ENCODE measurements at regions not wholly inside any gene's neighbourhood (a gene's known extent, or its start where the extent isn't known, plus 50 kb on each side); places are given as distances from the start of the nearest gene placed in this dataset.

- TF ChIP-seq, protein P1, sequence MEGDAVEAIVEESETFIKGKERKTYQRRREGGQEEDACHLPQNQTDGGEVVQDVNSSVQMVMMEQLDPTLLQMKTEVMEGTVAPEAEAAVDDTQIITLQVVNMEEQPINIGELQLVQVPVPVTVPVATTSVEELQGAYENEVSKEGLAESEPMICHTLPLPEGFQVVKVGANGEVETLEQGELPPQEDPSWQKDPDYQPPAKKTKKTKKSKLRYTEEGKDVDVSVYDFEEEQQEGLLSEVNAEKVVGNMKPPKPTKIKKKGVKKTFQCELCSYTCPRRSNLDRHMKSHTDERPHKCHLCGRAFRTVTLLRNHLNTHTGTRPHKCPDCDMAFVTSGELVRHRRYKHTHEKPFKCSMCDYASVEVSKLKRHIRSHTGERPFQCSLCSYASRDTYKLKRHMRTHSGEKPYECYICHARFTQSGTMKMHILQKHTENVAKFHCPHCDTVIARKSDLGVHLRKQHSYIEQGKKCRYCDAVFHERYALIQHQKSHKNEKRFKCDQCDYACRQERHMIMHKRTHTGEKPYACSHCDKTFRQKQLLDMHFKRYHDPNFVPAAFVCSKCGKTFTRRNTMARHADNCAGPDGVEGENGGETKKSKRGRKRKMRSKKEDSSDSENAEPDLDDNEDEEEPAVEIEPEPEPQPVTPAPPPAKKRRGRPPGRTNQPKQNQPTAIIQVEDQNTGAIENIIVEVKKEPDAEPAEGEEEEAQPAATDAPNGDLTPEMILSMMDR (IDR thresholded peaks at IDR 0.05): no peak
- TF ChIP-seq POLR2AphosphoS5 (IDR thresholded peaks at IDR 0.05; ENCODE audit: low read depth, low read length) (no peak), NRF1 (IDR thresholded peaks at IDR 0.05; ENCODE audit: low read depth, low read length) (no peak), RXRA (IDR thresholded peaks at IDR 0.05; ENCODE audit: borderline replicate concordance, low read depth) (no peak), TAF1 (IDR thresholded peaks at IDR 0.05; ENCODE audit: borderline replicate concordance, low read depth, low read length) (no peak), GABPA (IDR thresholded peaks at IDR 0.05; ENCODE audit: low read depth) (no peak), RAD21 (IDR thresholded peaks at IDR 0.05; ENCODE audit: low read length) (no peak), EZH2phosphoT487 (IDR thresholded peaks at IDR 0.05; ENCODE audit: borderline replicate concordance, low read depth) (no peak), TEAD4 (IDR thresholded peaks at IDR 0.05; ENCODE audit: borderline replicate concordance, insufficient read depth) (no peak)
- TF ChIP-seq, protein P2, sequence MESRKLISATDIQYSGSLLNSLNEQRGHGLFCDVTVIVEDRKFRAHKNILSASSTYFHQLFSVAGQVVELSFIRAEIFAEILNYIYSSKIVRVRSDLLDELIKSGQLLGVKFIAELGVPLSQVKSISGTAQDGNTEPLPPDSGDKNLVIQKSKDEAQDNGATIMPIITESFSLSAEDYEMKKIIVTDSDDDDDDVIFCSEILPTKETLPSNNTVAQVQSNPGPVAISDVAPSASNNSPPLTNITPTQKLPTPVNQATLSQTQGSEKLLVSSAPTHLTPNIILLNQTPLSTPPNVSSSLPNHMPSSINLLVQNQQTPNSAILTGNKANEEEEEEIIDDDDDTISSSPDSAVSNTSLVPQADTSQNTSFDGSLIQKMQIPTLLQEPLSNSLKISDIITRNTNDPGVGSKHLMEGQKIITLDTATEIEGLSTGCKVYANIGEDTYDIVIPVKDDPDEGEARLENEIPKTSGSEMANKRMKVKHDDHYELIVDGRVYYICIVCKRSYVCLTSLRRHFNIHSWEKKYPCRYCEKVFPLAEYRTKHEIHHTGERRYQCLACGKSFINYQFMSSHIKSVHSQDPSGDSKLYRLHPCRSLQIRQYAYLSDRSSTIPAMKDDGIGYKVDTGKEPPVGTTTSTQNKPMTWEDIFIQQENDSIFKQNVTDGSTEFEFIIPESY (IDR thresholded peaks at IDR 0.05; ENCODE audit: borderline replicate concordance, low read depth): no peak
- TF ChIP-seq, protein P3, sequence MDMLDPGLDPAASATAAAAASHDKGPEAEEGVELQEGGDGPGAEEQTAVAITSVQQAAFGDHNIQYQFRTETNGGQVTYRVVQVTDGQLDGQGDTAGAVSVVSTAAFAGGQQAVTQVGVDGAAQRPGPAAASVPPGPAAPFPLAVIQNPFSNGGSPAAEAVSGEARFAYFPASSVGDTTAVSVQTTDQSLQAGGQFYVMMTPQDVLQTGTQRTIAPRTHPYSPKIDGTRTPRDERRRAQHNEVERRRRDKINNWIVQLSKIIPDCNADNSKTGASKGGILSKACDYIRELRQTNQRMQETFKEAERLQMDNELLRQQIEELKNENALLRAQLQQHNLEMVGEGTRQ (IDR thresholded peaks at IDR 0.05; ENCODE audit: borderline replicate concordance, low read depth, low read length): no peak
These were observed 322.8 kb downstream of the CD83 start for GRCh38 chr6:14440215-14440910.

Data from SK-N-SH (cell line).